Hematopoietic multipotent progenitor cell (in vitro differentiated cells): ENCODE measurements at regions not wholly inside any gene's neighbourhood (a gene's known extent, or its start where the extent isn't known, plus 50 kb on each side); places are given as distances from the start of the nearest gene placed in this dataset.

Experiments used
- DNase-seq, 3 donors: peaks; one replicate each; pipeline ENCODE4 v3.0.0-alpha.2; 2011 to 2015; ENCODE audit warnings: low read depth in 2 of 3, low spot score in 2 of 3

DNA sequence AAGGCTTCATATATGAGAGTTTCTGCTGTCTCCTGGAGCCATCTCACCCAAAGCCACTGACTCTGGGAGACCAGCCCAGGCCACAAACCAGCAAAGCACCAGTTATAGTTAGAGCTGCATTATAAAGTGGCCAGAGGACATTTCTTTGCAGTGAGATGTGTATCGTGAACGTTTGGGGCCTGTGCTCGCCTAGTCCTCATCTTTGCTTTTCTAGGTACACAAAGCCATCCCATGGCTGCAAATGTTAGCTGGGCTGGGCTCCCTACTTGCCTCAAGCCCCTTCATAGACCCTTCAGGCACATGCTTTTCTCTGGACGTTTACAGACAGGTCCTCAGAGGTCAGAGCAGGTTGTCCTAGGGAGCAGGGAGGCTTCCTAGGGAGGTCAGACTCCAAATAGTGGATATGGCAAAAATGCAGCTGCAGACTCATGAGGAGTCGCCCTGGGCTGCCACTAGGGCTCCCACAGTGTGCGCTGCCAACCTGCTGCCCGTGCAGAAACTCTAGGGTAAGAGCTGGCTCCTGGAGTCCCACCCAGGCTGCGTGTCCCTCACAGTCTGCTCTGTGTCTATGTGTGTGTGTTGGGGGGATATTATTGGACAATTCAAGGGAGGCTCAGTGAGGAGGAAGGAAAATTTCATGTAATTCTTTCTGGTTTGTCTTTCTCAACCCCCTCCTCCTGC is 141.0 kb downstream of the RPIA start:
- no peak for DNase-seq

DNA sequence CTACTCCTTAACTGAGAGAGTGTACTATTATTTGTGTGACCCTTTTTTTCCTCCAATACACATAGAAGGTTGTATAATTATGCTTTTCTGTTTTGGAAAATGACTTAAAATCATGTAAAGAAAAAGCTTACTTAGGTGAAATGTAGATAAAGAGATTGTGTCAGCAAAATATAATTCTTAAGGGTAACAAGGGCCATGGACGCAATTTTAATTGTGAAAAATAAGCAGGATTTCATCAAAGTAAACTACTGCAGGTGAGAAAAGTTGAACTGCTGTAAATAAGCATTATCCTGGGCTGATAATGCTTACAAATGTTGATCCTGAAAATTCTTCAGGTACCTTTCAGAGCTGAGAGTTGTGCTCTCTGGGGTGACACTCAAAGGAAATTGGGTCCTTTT is 141.5 kb downstream of the RPIA start:
- DNase-seq, result no peak

DNA sequence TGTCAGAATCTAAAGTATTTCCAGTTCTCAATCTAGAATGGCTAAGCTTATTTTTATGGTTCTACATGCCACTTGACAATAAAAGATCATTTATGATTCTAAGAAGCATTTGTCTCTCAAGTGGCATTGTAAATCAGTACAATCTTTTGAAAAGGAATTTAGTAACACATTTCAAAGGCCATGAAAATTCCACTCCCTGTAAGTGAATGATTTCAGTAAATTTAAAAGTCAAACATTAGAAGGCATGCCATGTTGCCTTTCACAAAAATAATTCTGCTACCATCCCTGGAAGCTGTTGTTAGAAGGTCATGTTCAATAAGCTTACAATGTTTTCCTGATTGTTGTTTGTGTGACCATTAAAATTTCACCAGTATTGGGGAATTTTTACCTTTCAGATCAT is 142.9 kb downstream of the RPIA start:
- no peak for DNase-seq

DNA sequence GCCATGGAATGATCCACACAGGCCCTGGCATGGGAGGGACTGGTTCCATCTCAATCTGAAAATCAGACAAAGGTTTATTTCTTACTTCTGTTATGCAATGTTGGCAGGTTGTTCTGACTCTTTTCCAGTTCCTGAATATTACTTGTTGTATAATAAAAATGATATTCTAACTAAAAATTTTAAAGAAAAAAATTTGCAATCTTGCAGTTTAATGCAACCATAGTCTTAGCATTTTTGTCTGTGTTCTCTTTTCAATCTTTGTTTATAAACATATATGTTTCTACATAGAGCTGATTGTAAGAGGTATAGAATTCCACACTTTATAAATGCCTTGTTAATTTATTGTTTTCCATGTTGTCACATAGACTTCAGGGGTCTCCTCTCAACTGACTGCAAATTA is 143.4 kb downstream of the RPIA start:
- no peak for DNase-seq

DNA sequence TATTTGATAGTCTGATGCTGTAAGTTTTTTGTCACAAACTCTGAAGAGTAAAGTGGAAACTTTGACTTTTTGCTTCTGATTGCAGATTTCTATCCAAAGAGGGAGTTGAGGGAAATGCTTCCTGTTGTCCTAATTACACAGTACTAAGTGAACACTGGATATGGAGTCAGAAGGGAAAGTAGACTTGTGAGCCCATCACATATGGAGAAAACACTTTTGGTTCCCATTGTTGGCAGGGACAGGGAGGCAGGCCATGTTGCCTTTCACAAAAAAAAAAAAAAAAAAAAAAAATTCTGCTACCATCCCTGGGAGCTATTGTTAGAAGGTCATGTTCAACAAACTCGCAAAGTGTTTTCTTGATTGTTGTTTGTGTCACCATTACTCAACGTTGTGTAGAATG is 144.3 kb downstream of the RPIA start:
- no peak for DNase-seq

DNA sequence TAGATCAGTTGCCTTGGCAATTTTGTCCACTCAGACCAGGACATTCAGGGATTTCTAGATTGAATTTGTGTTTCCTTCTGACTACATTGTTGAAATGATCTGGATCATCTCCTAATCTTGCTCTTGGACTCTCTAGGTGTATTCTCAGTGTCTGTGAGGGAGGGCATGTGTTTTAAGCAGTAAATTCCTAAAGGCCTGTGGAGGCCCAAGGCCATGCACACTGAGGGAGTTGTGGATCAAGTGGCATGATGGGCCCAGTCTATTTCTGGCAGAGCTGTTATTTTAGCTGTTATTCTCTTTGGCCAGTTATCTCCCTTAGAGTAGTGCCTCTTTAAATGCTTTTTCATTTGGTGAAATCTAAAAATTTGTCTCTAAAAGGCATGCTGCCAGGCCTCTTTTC is 144.9 kb downstream of the RPIA start:
- DNase-seq, result no peak

DNA sequence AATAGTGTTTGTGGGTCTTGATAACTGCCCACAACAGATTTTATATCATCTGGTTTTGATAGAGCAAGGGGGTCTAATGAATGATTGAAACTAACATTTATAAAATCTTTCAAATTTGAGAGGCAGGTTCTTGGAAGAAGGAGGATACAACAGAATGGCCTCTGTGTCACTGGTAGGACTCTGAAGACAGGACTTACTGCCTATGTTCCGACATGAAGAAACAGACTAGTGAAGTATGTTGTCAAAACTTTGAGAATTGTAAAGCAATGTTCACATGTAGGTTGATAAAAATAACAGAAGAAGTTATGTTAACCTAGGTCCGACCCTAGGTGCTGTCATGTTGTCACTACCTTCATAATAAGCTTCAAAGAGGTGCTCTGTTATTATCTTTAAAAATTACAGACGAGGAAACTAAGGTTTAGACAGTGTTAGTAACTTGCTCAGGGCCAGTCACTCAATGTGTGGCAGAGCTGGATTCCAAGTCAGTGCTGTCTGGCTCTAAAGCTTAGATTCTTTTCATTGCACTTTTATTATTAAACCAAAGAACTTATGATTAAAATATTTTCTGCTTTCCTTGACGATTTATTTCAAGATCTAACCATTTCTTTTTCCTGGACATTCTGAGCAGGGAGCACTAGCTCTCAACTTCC is 146.2 kb downstream of the RPIA start:
- DNase-seq, result no peak

DNA sequence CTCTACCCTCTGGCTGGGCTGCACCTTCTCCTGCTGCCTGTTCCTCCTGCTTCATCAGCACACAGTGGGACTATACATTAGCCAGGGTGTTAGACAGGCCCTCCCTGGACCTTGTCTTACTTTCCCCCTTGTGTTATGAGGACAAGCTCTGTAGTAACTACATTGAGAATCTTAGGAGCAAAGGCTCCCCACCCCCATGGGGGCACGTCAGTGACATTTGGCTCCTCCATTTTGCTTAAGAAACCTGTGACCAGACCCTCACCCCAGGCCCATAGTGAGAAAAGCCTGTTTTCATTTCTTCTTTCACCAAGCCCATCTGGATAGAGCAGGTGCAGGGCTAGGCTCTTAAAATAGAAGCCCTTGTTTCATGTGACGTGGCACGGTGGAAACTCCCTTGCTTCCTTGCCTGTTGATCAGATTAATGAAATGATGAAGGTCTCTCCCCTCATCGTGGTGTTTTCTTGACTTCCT is 146.7 kb downstream of the RPIA start:
- peak in 1 of 3 donors; percentile 39 for DNase-seq

DNA sequence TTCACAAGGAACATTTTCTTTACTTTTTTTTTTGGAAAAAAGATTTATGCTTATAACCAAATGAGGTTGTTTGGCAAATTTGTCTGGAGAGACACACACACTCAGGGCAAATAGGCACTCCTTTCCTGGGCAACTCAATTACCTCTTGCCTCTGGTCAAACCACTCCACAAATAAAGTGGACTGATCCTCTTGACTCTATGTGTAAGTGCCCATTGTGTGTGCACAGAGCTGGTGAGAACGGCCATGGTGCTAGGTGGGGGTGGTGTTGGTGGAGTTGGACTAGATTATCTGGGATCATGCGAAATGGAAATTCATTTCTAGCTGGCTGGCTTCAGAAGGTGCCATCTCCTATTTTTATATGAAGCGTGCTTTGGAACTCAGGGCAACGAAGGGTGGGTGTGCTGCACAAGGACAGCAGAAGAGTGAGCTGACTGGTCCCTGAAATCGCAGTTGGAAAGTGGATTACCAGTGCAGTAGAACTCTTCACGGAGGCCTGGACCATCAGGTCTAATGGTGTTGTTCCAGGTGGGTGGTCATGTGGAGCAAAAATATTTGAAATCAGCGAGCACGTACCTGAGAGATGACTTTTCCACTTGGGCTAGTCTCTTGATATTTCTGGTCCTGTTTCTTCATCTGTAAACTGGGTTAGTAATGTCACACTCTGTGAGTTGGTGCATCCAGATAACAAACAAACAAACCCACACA is 149.9 kb downstream of the RPIA start:
- DNase-seq, result no peak

DNA sequence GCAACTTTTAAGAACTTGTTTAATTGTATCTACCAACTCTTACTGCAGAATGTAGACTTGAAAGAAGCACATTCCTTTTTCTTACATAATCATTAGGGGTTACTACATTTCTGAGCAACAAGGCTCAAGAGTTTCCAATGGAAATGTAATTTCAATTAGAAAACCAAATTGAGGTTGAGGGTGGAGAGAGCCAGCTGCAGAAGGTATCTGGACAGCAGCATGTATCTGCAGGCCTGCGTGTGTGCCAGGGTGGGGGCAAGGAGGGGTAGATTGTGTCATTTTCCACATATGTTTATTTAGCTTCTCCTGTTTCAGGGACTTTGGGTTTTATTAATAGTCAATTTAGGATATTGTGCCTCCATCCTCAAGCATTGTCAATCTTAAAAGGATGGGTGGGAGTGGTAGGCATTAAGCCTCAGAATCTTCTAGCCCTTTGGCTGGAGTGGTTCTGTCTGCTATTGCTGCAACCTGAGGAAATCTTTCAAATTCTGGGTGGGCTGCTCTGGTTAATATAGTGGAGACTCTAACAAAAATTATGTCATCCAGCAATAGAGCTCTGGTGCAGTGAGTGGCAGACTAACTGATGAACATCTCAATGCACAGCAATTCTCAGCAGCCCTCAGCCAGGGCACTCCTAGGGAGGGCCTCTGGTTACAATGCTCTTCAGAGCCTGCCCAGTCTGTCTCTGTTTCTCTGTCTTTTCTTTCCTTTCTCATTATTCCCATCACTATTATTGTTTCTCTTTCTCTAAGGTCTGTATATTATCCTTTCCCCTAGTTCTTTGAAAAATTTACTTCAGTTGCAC is 151.4 kb downstream of the RPIA start:
- no peak for DNase-seq

DNA sequence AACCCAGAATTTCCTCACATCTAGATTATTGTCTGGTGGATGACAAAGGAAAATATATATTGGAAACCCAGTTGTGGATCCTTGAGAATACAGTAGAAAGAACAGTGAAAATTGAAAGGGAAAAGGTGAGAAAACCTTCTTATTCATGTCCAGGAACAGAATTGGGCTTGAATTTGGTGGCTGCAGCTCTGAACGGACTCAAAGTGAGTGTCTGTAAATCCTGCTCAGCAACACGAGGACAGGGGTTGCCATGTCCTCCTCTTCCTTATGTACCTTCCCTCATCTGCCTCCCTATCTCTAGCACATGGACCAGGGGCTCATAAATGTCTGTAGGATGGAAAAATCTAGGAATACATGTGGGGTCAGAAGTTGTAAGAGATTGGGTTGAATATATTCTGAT is 152.2 kb downstream of the RPIA start:
- no peak for DNase-seq

DNA sequence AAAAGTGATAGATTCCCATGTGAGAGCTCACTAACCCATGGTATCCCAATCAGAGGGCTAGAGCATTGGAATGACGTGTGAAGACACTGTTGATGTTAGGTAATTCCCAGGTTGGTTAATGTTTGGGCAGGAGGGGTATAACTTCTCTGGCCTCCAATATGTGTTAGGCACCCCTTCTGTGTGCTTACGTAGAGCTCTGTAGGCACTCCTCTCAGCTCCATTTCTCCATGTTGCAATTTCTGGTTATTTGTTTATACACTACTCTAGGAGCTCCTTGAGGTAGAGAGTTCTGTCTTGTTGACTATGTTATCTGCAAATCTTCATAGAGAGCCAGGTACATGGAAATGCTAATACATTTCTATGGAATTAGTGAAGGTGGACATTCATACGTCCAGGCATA is 153.5 kb downstream of the RPIA start:
- DNase-seq, result no peak

DNA sequence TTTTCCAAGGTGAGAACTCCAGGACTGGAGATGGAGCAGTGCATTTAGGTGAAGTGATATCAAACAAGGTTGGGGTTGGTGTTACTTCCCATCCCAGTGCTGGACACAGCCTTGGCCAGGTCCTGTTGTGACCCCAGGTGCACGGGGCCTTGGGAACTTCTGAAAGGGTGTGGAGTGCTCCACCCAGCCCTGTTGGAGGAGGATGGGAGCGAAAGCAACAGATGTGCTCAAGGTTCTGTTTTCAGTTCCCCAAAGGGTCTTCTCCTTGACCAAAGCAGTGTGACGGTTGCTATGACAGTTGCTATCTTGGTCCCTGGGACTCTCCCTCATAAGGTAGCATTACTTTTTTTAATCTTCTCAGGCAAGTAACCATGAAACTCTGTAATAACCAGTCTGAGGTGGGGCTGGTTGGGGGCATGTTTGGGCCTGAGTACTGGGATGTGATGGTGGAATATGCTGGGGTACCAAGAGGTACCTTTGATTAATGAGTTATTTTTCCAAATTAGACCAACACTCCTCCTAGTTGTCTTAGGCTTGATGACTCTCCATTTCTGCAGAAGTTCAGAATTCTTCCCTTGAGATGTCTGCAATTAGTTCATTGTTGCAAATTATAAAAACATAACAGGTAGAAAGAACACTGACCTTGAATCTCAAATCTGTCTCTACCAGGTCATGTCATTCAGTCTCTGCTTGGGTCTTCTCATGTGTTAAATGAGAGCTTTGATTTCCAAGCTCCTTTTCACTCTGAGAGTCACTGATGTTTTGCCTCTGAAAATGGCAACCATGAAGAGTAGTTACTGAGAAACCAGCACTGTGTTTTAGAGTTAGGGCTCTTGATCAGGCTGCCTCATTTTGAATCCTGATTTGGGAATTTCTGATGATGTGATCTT is 154.5 kb downstream of the RPIA start:
- no peak for DNase-seq

DNA sequence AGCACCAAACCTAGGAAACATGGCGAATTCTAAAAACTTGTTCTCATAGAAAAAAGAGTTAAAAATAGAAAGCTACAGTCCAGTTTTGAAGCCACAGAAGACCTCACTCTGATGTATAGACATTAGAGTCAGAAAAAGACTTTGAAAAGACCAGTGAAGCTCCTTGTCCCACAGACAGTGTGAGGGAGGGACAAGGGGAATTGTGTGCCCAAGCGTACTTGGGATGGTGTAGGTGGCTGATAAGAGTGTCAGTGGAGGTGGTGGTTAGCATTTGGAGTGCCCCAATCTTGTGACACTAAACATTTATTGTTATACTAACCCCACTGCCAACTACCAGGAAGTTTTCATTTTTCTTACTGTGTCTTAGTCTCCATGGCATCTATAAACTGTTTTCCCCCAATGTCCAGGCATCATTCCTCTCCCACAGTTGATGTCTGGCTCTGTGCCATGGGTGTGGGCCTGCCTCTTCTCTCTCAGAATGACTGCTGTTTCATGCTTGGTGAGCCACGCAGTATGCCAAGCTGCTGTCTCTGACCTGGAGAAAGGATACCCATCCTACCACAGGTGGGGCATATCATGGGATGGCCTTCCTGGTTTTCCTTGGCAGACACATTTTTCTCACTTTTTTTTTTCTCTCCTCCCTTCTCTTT is 161.4 kb downstream of the RPIA start:
- DNase-seq, result peak in 1 of 3 donors; percentile 29

DNA sequence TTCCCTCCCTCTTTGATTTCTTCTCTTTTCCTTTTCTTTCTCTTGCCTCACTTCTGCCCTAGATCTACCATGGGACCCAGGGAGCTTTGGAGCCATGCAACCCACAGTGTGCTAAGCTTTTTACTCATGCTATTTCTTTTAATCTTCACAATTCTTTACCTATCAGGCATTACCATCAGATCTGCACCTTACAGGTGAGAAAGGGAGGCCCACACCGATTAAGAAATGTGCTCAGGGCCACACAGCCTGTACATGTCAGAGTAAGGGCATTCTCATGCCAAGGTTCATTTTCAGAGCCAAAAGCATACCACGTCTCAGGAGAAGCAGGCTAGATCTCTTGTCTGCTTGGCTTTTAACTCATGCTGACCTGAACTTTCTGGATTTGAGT is 161.9 kb downstream of the RPIA start:
- no peak for DNase-seq

DNA sequence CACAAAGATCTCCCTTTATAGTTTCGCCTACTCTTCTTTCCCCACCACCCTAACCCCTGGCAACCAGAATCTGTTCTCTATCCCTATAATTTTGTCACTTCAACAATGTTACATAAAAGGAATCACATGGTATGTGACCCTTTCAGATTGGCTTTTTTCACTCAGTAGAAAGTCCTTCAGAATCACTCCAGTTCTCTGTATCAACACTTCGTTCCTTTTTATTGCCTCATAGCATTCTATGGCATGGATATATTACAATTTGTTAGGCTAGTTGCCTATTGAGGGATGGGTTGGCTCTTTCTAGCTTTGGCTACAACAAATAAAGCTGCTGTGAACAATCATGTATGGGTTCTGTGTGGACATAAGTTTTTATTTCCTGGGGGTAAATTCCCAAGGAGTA is 163.1 kb downstream of the RPIA start:
- DNase-seq, result no peak

DNA sequence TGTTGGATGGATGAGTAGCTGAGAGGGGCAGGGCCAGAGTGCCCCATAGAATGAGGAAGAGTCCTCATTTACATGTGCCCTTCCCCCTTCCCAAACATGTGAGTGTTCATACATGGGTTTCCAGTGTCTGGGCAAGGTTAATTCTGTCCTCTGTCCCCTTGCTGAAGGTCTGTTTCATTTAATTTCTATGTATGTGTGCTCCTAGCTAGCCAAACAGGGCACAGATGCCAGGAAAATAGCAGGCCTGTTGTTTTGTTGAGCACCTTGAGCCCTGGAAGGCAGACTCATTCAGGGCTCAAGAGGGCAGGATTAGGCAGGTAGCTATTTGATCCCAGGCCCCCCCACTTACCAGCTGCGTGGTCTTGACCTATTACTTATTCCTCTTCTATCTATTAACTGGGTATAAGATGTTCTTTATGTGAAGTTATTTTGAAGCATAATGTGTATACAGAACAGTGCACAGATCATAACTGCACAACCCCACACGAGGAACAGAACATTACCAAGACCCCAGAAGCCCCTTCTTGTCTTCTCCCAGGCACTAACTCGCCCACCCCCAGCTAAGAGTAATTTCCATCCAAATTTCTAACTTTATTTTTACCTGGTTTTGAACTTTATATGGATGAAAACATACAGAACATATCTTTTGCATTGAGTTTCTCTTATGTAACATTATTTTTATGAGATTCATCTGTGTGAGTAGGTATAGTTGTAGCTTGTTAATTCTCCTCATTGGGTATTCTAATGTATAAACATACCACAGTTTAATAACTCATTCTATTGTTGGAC is 164.3 kb downstream of the RPIA start:
- no peak for DNase-seq

DNA sequence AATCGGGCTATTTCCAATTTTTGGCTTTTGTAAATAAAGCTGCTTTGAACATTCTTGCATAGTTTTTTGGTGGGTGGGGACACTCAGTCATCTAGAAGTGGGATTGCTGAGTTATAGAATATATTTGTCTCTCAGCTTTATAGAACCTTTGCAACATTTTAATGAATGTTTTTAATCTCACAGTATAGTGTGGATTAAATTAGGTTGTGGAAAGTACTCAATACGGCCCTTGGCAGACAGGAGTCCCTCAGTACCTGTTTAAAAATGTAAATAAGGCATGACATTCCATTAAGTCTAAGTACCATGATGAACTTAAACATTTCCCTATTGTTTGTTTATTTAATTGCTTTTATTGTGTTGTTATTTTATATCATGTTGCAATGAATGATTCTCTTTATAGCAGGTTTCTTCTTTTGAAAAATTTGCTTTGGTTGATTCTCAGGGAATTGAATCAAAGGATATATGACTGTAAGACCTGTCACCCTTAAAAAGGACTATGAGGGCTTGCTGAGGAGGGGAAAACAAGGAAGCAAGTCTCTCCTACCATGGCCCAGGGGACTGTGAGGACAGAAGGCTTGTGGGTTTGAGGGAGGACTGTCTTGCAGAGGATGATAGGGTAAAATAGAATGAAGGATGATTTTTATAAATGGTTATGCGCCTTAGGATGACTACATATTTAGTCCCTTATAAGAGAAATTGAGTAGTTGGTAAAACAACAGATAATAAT is 165.1 kb downstream of the RPIA start:
- DNase-seq, result no peak
